ENCODE measurements at regions not wholly inside any gene's neighbourhood (a gene's known extent, or its start where the extent isn't known, plus 50 kb on each side); places are given as distances from the start of the nearest gene placed in this dataset.

- DNase-seq, result no peak
These were observed 80.8 kb downstream of the S1PR1 start for GRCh38 chr1:101317590-101317989.

GRCh38 chr1:101323535-101323934, 86.7 kb downstream of the S1PR1 start:
- DNase-seq, result no peak

GRCh38 chr1:101325144-101325543, 88.3 kb downstream of the S1PR1 start:
- no peak for DNase-seq

- no peak for DNase-seq
These were observed 93.8 kb downstream of the S1PR1 start for GRCh38 chr1:101330427-101331130.

- DNase-seq, result no peak
These were observed 95.0 kb downstream of the S1PR1 start for GRCh38 chr1:101331794-101332193.

- no peak for DNase-seq
These were observed 95.8 kb downstream of the S1PR1 start for GRCh38 chr1:101332633-101333032.

GRCh38 chr1:101333186-101333585, 96.4 kb downstream of the S1PR1 start:
- DNase-seq, result no peak

GRCh38 chr1:101337968-101338367, 101.1 kb downstream of the S1PR1 start:
- DNase-seq, result no peak

- DNase-seq, result no peak
These were observed 102.1 kb downstream of the S1PR1 start for GRCh38 chr1:101338714-101339430.

GRCh38 chr1:101344745-101345144, 107.9 kb downstream of the S1PR1 start:
- DNase-seq, result no peak

- DNase-seq, result no peak
These were observed 109.6 kb downstream of the S1PR1 start for GRCh38 chr1:101346419-101346818.

GRCh38 chr1:101356013-101356412, 119.2 kb downstream of the S1PR1 start:
- no peak for DNase-seq

- no peak for DNase-seq
These were observed 120.0 kb downstream of the S1PR1 start for GRCh38 chr1:101356604-101357443.

- DNase-seq, result peak; percentile 85
These were observed 120.7 kb downstream of the S1PR1 start for GRCh38 chr1:101357444-101357986.

- DNase-seq, result no peak
These were observed 123.7 kb downstream of the S1PR1 start for GRCh38 chr1:101360506-101360905.

GRCh38 chr1:101363891-101364318, 127.1 kb downstream of the S1PR1 start:
- DNase-seq, result no peak

- DNase-seq, result no peak
These were observed 127.7 kb downstream of the S1PR1 start for GRCh38 chr1:101364370-101365120.

GRCh38 chr1:101365186-101365585, 128.4 kb downstream of the S1PR1 start:
- DNase-seq, result no peak

- no peak for DNase-seq
These were observed 129.1 kb downstream of the S1PR1 start for GRCh38 chr1:101365878-101366277.

- DNase-seq, result no peak
These were observed 129.8 kb downstream of the S1PR1 start for GRCh38 chr1:101366513-101367215.

GRCh38 chr1:101367630-101368029, 130.8 kb downstream of the S1PR1 start:
- no peak for DNase-seq
